ENCODE measurements at regions not wholly inside any gene's neighbourhood (a gene's known extent, or its start where the extent isn't known, plus 50 kb on each side); places are given as distances from the start of the nearest gene placed in this dataset.
"Not testable (repeated sequence)": the region's sequence is repeated elsewhere in the genome, so short reads cannot be mapped to it uniquely, and the experiment has no call there.

DNA sequence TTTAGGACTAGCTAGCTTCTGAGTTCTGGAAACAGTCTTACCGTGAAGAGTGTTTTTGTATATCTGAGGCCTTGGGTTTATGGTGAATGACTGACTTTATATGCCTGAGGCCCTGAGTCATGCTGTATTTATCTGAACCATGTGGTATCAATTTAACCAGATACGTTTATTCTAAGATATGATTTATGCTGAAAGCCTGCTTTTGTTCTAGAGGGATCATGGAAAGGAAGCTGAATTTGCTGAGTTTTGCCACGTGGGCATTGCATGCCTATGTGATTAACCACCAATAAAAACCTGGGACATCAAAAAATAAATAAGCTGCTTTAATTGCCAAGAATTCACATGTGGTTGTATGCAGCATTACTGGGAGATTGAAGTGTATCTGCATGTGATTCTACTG, 1374.7 kb upstream of the PCDH10 start:
- H3K27ac Mint-ChIP-seq (ENCODE audit: low read depth); H3K27me3 Mint-ChIP-seq; DNase-seq (ENCODE audit: low spot score in 2 of 2); H3K9me3 Mint-ChIP-seq; H3K4me3 Mint-ChIP-seq; ATAC-seq (replicated peaks; ENCODE audit: extremely low read depth, poor library complexity, severe bottlenecking); H3K36me3 Mint-ChIP-seq (ENCODE audit: insufficient read depth); H3K4me1 Mint-ChIP-seq: not testable (repeated sequence)

DNA sequence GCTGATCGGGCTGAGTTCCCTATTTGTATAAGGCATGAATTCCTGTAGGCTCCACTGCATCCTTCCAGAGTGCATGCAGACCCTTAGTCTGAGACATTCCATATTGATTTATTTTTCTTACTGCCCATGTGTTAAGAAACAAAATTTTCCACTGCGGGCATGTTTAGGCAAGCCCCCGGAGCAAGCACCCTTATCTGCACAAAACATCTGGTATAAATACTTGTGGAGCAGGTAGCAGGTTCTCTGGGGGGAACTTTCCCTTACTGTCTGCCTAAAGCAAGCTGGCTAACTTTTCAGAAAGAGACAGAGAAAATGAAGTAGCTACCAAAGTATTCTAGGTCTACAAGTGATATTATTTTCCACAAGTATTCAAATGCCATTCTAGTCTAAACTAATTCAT, 1338.5 kb upstream of the PCDH10 start:
- H3K27me3 Mint-ChIP-seq; ATAC-seq (replicated peaks; ENCODE audit: extremely low read depth, poor library complexity, severe bottlenecking); H3K4me3 Mint-ChIP-seq; DNase-seq (ENCODE audit: low spot score in 2 of 2); H3K27ac Mint-ChIP-seq (ENCODE audit: low read depth); H3K4me1 Mint-ChIP-seq; H3K36me3 Mint-ChIP-seq (ENCODE audit: insufficient read depth); H3K9me3 Mint-ChIP-seq: not testable (repeated sequence)
